ENCODE measurements at regions not wholly inside any gene's neighbourhood (a gene's known extent, or its start where the extent isn't known, plus 50 kb on each side); places are given as distances from the start of the nearest gene placed in this dataset.

DNA sequence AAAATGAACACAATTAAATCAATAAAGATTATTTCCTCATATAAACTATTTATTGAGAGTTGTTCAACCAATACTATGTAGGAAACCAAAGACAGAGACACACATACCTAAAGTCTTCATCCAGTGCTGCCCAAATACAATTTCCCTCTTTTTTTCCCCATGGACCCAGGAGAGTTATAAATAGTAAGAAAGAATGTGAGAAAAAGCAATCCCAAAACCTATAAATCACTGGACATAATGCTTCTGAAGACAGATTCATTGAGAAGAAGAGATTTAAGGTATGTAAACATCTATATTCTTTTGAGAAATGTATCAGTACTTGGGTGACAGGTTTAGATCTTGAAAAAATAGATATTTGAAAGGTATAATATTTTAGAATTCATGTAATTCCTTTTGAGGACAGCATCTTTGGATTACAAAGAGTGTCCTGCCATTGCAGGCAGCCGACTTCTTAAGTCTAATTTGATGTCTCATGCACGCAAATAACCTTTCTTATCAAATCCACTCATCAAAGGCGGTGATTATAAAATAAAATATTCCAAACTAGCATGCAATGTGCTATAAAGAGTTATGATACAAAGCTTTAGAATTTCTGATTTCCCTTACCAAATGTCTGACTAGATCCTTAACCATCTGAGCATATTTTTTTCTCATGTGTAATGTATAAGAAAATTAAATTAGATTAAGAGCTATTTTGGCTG is 739.4 kb downstream of the LIG4 start:
- BruUV-seq (replicated peaks), result no TSS peak
- Histone ChIP-seq H3K9ac (ENCODE audit: insufficient read depth in 1 of 2, low read depth in 2 of 2, low read length in 2 of 2) (no peak overlapping the region), H3K27ac (ENCODE audit: extremely low read depth, low read depth, low read length) (no peak overlapping the region), H4K20me1 (replicated peaks; ENCODE audit: control insufficient read depth, insufficient read depth, low read length) (no peaks in the 10 kb centered on the region), H3K36me3 (ENCODE audit: control insufficient read depth, insufficient read depth, low read length) (no peaks in the 10 kb centered on the region), H3K27me3 (ENCODE audit: control insufficient read depth in 2 of 2, insufficient read depth in 2 of 2, low read length in 2 of 2) (no peaks in the 10 kb centered on the region), H3K4me1 (replicated peaks in 1 of 2; ENCODE audit: control insufficient read depth in 2 of 2, insufficient read depth in 2 of 2, low read length in 2 of 2) (no peaks in the 10 kb centered on the region), H3K4me2 (ENCODE audit: insufficient read depth, low read length) (no peak overlapping the region), H2AFZ (ENCODE audit: low read depth, low read length) (no peak overlapping the region), H3K9me1 (ENCODE audit: control insufficient read depth, insufficient read depth, low read length) (no peaks in the 10 kb centered on the region), H3K9me3 (replicated peaks; ENCODE audit: control insufficient read depth, insufficient read depth, low read depth, low read length) (no peaks in the 10 kb centered on the region), H3K79me2 (ENCODE audit: control insufficient read depth, insufficient read depth, low read length) (no peaks in the 10 kb centered on the region), H3K4me3 (no peak overlapping the region)
- POLR2A ChIA-PET, result no interaction called here
- WGBS (ENCODE audit: insufficient coverage, low coverage, missing lambda C conversion rate), result 0% methylated on average over 3 of the region's 3 CpGs
- in situ Hi-C loops (cut with MboI), result no loop called here
- TF ChIP-seq ATF7 (IDR thresholded peaks at IDR 0.05), result no peak
- no peak for TF ChIP-seq ZNF354B (CRISPR knock-in tag; IDR thresholded peaks at IDR 0.05)
- TF ChIP-seq, protein P1, sequence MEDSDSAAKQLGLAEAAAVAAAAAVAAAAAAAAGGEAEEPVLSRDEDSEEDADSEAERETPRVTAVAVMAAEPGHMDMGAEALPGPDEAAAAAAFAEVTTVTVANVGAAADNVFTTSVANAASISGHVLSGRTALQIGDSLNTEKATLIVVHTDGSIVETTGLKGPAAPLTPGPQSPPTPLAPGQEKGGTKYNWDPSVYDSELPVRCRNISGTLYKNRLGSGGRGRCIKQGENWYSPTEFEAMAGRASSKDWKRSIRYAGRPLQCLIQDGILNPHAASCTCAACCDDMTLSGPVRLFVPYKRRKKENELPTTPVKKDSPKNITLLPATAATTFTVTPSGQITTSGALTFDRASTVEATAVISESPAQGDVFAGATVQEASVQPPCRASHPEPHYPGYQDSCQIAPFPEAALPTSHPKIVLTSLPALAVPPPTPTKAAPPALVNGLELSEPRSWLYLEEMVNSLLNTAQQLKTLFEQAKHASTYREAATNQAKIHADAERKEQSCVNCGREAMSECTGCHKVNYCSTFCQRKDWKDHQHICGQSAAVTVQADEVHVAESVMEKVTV (CRISPR knock-in tag; IDR thresholded peaks at IDR 0.05), result no peak
- TF ChIP-seq MAFF (IDR thresholded peaks at IDR 0.05; ENCODE audit: low read length), result no peak
- no peak for TF ChIP-seq MEF2A (IDR thresholded peaks at IDR 0.05; ENCODE audit: control insufficient read depth, low read depth, low read length)
- TF ChIP-seq RBM14 (IDR thresholded peaks at IDR 0.05; ENCODE audit: borderline replicate concordance, insufficient read depth, low read depth, low read length), result no peak
- TF ChIP-seq, protein P2, sequence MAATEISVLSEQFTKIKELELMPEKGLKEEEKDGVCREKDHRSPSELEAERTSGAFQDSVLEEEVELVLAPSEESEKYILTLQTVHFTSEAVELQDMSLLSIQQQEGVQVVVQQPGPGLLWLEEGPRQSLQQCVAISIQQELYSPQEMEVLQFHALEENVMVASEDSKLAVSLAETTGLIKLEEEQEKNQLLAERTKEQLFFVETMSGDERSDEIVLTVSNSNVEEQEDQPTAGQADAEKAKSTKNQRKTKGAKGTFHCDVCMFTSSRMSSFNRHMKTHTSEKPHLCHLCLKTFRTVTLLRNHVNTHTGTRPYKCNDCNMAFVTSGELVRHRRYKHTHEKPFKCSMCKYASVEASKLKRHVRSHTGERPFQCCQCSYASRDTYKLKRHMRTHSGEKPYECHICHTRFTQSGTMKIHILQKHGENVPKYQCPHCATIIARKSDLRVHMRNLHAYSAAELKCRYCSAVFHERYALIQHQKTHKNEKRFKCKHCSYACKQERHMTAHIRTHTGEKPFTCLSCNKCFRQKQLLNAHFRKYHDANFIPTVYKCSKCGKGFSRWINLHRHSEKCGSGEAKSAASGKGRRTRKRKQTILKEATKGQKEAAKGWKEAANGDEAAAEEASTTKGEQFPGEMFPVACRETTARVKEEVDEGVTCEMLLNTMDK (IDR thresholded peaks at IDR 0.05; ENCODE audit: borderline replicate concordance, insufficient read depth, low read depth, low read length, poor library complexity, severe bottlenecking), result no peak
- TF ChIP-seq, protein P3, sequence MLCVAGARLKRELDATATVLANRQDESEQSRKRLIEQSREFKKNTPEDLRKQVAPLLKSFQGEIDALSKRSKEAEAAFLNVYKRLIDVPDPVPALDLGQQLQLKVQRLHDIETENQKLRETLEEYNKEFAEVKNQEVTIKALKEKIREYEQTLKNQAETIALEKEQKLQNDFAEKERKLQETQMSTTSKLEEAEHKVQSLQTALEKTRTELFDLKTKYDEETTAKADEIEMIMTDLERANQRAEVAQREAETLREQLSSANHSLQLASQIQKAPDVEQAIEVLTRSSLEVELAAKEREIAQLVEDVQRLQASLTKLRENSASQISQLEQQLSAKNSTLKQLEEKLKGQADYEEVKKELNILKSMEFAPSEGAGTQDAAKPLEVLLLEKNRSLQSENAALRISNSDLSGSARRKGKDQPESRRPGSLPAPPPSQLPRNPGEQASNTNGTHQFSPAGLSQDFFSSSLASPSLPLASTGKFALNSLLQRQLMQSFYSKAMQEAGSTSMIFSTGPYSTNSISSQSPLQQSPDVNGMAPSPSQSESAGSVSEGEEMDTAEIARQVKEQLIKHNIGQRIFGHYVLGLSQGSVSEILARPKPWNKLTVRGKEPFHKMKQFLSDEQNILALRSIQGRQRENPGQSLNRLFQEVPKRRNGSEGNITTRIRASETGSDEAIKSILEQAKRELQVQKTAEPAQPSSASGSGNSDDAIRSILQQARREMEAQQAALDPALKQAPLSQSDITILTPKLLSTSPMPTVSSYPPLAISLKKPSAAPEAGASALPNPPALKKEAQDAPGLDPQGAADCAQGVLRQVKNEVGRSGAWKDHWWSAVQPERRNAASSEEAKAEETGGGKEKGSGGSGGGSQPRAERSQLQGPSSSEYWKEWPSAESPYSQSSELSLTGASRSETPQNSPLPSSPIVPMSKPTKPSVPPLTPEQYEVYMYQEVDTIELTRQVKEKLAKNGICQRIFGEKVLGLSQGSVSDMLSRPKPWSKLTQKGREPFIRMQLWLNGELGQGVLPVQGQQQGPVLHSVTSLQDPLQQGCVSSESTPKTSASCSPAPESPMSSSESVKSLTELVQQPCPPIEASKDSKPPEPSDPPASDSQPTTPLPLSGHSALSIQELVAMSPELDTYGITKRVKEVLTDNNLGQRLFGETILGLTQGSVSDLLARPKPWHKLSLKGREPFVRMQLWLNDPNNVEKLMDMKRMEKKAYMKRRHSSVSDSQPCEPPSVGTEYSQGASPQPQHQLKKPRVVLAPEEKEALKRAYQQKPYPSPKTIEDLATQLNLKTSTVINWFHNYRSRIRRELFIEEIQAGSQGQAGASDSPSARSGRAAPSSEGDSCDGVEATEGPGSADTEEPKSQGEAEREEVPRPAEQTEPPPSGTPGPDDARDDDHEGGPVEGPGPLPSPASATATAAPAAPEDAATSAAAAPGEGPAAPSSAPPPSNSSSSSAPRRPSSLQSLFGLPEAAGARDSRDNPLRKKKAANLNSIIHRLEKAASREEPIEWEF (CRISPR knock-in tag; IDR thresholded peaks at IDR 0.05), result no peak
- TF ChIP-seq ZFX (CRISPR knock-in tag; IDR thresholded peaks at IDR 0.05), result no peak
- no peak for TF ChIP-seq U2AF2 (optimal IDR thresholded peaks at IDR 0.05; ENCODE audit: low read depth, low read length)
- no peak for TF ChIP-seq ELF1 (tag; IDR thresholded peaks at IDR 0.05)
- no peak for TF ChIP-seq CBX1 (IDR thresholded peaks at IDR 0.05; ENCODE audit: low read depth)
- no peak for TF ChIP-seq FUS (optimal IDR thresholded peaks at IDR 0.05; ENCODE audit: low read depth, low read length)
- no peak for FAIRE-seq
- intact Hi-C loops (cut with micrococcal nuclease), result no loop called here
- CTCF ChIA-PET (ENCODE audit: low intra/inter-chr PET ratio), result no interaction called here
- ATAC-seq, result no peak
- no peak for DNase-seq (ENCODE audit: extremely low read depth in 1 of 4, low spot score in 3 of 4)

All from K562 (cell line).